Activated CD8-positive, alpha-beta T cell treated with anti-CD3 and anti-CD28 coated beads for 36 hours (primary cell): ENCODE measurements at regions not wholly inside any gene's neighbourhood (a gene's known extent, or its start where the extent isn't known, plus 50 kb on each side); places are given as distances from the start of the nearest gene placed in this dataset.

Source experiments
- ATAC-seq: fragments of 200-7000 bp; cut with Tn5 transposase; one replicate; pipeline ENCODE4 v1.10.0; 2021; ENCODE audit warnings: mild to moderate bottlenecking, moderate library complexity
- CTCF ChIA-PET: fragments of 350-600 bp; sonication (Branson Sonifier 250); formaldehyde crosslinking; loops from one replicate; lab custom pipeline; 2021; ENCODE audit warnings: antibody characterized with exemption; lab: Charles Lee
- POLR2A ChIA-PET: fragments of 350-600 bp; sonication (Branson Sonifier 250); formaldehyde crosslinking; loops from one replicate; lab custom pipeline; 2021; ENCODE audit warnings: antibody characterized with exemption; lab: Charles Lee
- DNase-seq: peaks from one replicate; pipeline ENCODE4 v3.0.0-alpha.2; 2020
- H3K27ac Mint-ChIP-seq: one replicate; pipeline ENCODE4 v1.8.0; 2021; ENCODE audit warnings: mild to moderate bottlenecking, mixed read lengths
- H3K27me3 Mint-ChIP-seq: one replicate; pipeline ENCODE4 v1.8.0; 2021; ENCODE audit warnings: mixed read lengths
- H3K36me3 Mint-ChIP-seq: one replicate; pipeline ENCODE4 v1.8.0; 2021; ENCODE audit warnings: low read depth, mixed read lengths
- H3K4me1 Mint-ChIP-seq: one replicate; pipeline ENCODE4 v1.8.0; 2021; ENCODE audit warnings: low read depth, mixed read lengths
- H3K4me3 Mint-ChIP-seq: one replicate; pipeline ENCODE4 v1.8.0; 2021; ENCODE audit warnings: mild to moderate bottlenecking, moderate library complexity, mixed read lengths
- H3K9me3 Mint-ChIP-seq: one replicate; pipeline ENCODE4 v1.8.0; 2021; ENCODE audit warnings: mixed read lengths
- intact Hi-C: fragments of 100-400 bp; cut with micrococcal nuclease; formaldehyde crosslinking; loops from one replicate; pipeline ENCODE4 v1.10.0; 2022
- TF ChIP-seq, protein P1 (sequence below): fragments of 200-600 bp; IDR thresholded peaks from one replicate; pipeline ENCODE4 v1.8.0; 2022; ENCODE audit warnings: antibody characterized with exemption, mild to moderate bottlenecking

DNA sequence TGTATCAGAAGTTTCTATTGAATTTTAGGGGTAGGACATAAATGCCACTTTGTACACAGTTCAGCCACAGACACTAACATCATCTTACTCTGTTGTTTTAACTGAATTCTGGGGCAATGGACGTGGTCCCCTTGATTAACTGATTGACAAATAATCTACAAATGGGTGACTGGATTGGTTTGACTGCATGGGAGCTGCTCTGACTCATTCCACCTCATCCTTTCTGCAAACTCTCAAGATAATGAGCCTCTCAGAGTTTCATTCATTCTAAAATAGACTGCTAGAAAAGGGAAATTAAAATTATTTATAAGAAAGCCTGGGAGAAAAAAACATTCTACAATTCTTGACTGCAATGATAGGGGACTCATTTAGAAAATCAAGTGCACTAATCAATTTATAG is 570.4 kb upstream of the SEL1L start:
- peaks cover 4% of the 10 kb centered on the region for H3K9me3 Mint-ChIP-seq
- CTCF ChIA-PET: no interaction called here
- H3K27ac Mint-ChIP-seq: no peak overlapping the region
- ATAC-seq (no peak), DNase-seq (no peak)
- intact Hi-C loops: no loop called here
- POLR2A ChIA-PET: no interaction called here
- H3K4me3 Mint-ChIP-seq: no peak overlapping the region
- no peaks in the 10 kb centered on the region for H3K36me3 Mint-ChIP-seq
- no peaks in the 10 kb centered on the region for H3K4me1 Mint-ChIP-seq
- TF ChIP-seq, protein P1, sequence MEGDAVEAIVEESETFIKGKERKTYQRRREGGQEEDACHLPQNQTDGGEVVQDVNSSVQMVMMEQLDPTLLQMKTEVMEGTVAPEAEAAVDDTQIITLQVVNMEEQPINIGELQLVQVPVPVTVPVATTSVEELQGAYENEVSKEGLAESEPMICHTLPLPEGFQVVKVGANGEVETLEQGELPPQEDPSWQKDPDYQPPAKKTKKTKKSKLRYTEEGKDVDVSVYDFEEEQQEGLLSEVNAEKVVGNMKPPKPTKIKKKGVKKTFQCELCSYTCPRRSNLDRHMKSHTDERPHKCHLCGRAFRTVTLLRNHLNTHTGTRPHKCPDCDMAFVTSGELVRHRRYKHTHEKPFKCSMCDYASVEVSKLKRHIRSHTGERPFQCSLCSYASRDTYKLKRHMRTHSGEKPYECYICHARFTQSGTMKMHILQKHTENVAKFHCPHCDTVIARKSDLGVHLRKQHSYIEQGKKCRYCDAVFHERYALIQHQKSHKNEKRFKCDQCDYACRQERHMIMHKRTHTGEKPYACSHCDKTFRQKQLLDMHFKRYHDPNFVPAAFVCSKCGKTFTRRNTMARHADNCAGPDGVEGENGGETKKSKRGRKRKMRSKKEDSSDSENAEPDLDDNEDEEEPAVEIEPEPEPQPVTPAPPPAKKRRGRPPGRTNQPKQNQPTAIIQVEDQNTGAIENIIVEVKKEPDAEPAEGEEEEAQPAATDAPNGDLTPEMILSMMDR: no peak
- H3K27me3 Mint-ChIP-seq: no peaks in the 10 kb centered on the region

DNA sequence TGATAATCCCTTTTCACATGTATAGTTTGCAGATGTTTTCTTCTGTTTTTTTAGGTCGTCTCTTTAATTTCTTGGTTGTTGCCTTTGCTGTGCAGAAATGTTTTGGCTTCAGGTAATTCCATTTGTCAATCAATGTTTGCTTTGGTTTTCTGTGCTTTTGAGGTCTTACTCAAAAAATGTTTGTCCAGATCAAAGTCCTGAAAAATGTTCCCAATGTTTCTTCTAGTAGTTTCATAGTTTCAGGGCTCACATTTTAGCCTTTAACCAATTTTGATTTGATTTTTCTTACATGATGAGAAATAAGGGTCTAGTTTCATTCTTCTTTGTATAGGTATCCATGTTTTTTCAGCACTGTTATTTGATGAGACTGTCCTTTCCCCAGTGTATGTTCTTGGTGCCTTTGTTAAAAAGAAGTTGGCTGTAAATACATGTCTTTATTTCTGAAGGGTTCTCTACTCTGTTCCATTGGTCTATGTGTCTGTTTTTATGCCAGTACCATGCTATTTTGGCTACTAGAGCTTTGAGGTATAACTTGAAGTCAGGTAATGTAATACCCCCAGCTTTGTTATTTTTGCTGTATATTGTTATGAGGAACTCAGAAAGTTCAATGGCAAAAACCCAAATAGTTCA is 578.7 kb upstream of the SEL1L start:
- H3K27me3 Mint-ChIP-seq: no peaks in the 10 kb centered on the region
- TF ChIP-seq, protein P1: no peak
- POLR2A ChIA-PET: no interaction called here
- H3K36me3 Mint-ChIP-seq: no peaks in the 10 kb centered on the region
- H3K27ac Mint-ChIP-seq: no peak overlapping the region
- H3K9me3 Mint-ChIP-seq: no peaks in the 10 kb centered on the region
- intact Hi-C loops: no loop called here
- DNase-seq (no peak), ATAC-seq (no peak)
- H3K4me3 Mint-ChIP-seq: no peak overlapping the region
- CTCF ChIA-PET: no interaction called here
- H3K4me1 Mint-ChIP-seq: no peaks in the 10 kb centered on the region

DNA sequence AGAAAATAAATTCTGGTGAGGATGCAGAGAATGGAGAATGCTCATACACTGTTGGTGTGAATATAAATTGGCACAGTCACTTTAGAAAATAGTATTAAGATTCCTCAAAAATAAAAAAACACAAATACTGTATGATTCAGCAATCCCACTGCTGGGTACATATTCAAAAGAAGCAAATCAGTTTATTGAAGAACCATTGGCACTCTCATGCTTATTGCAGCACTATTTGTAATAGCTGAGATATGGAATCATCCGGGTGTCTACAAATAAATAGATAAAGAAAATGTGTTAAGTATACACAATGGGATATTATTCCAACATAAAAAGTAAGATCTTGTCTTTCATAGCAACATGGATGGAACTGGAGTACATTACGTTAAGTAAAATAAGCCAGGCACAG is 579.4 kb upstream of the SEL1L start:
- POLR2A ChIA-PET: no interaction called here
- CTCF ChIA-PET: no interaction called here
- no peak overlapping the region for H3K4me3 Mint-ChIP-seq
- no peak for ATAC-seq
- intact Hi-C loops: no loop called here
- TF ChIP-seq, protein P1: no peak
- no peak overlapping the region for H3K27ac Mint-ChIP-seq
- H3K27me3 Mint-ChIP-seq: no peaks in the 10 kb centered on the region
- DNase-seq: no peak
- H3K36me3 Mint-ChIP-seq: no peaks in the 10 kb centered on the region
- H3K4me1 Mint-ChIP-seq: no peaks in the 10 kb centered on the region
- H3K9me3 Mint-ChIP-seq: peaks cover 4% of the 10 kb centered on the region

DNA sequence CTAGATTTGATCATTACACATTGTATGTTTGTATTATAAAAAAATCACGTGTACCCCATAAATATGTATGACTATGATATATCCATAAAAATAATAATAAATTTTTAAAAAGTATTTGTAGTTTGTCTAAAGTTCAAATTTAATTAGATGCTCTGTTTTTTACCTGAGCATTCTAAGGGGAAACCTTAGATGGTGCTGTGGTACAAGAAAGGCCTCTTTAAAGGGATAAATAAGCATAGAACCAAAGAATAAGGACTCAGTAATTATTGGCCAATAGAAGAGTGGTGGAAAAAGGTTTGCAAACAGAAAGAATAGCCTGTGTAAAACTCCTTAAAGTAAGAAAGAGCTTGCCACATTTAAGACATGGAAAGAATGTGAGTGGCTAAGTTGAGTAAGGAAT is 580.1 kb upstream of the SEL1L start:
- no peak overlapping the region for H3K4me3 Mint-ChIP-seq
- no peaks in the 10 kb centered on the region for H3K36me3 Mint-ChIP-seq
- H3K27me3 Mint-ChIP-seq: no peaks in the 10 kb centered on the region
- CTCF ChIA-PET: no interaction called here
- TF ChIP-seq, protein P1: no peak
- H3K9me3 Mint-ChIP-seq: peaks cover 4% of the 10 kb centered on the region
- DNase-seq (no peak), ATAC-seq (no peak)
- intact Hi-C loops: no loop called here
- H3K4me1 Mint-ChIP-seq: no peaks in the 10 kb centered on the region
- no peak overlapping the region for H3K27ac Mint-ChIP-seq
- POLR2A ChIA-PET: no interaction called here

DNA sequence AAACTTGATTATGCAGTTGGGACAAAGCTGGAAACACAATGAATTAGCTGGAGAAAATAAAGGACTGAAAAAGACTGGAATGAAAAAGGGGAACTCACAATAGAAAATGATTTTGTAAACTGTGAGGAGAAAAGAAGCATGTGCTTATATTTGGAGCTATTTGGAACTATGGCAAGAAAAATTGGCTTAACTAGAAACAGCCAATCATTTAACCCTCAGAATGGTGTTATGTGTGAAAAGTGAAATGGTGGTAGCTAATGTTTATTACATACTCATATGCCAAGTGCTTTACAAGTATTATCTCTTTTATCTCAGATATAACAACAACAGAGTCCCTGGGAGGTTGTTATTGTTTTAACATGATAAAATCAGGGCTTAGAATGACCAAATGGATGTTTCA is 583.1 kb upstream of the SEL1L start:
- ChIA-PET CTCF (no interaction called here), POLR2A (no interaction called here)
- H3K9me3 Mint-ChIP-seq: peaks cover 4% of the 10 kb centered on the region
- no peak for ATAC-seq
- no peak overlapping the region for H3K4me3 Mint-ChIP-seq
- no peaks in the 10 kb centered on the region for H3K4me1 Mint-ChIP-seq
- intact Hi-C loops: no loop called here
- no peak overlapping the region for H3K27ac Mint-ChIP-seq
- TF ChIP-seq, protein P1: no peak
- no peaks in the 10 kb centered on the region for H3K27me3 Mint-ChIP-seq
- no peak for DNase-seq
- no peaks in the 10 kb centered on the region for H3K36me3 Mint-ChIP-seq
